H9 (cell line): ENCODE measurements at regions not wholly inside any gene's neighbourhood (a gene's known extent, or its start where the extent isn't known, plus 50 kb on each side); places are given as distances from the start of the nearest gene placed in this dataset.

Experiments used
- DNase-seq: peaks from one replicate; pipeline ENCODE4 v3.0.0-alpha.2; 2017
- H2AFZ ChIP-seq: one replicate; pipeline ENCODE4 v1.6.1; 2013; ENCODE audit warnings: mild to moderate bottlenecking, low read length, control low read depth, moderate library complexity
- H2AK5ac ChIP-seq: 2 replicates; pipeline ENCODE4 v1.6.1; 2013; ENCODE audit warnings: low read length, control low read depth, mixed read lengths; ENCODE audit not compliant: insufficient read length
- H2BK120ac ChIP-seq: one replicate; pipeline ENCODE4 v1.6.1; 2013; ENCODE audit warnings: low read depth, mild to moderate bottlenecking, low read length, control low read depth, inconsistent platforms; ENCODE audit not compliant: poor library complexity, severe bottlenecking
- H2BK12ac ChIP-seq: 2 replicates; pipeline ENCODE4 v1.6.1; 2013; ENCODE audit warnings: low read length, control low read depth, mixed read lengths, low read depth; ENCODE audit not compliant: insufficient read length
- H2BK15ac ChIP-seq: 2 replicates; pipeline ENCODE4 v1.6.1; 2013; ENCODE audit warnings: low read depth, low read length, control low read depth
- H2BK20ac ChIP-seq: one replicate; pipeline ENCODE4 v1.6.1; 2013; ENCODE audit warnings: low read depth, mild to moderate bottlenecking, low read length, control low read depth, inconsistent platforms; ENCODE audit not compliant: poor library complexity, severe bottlenecking
- H2BK5ac ChIP-seq: 2 replicates; pipeline ENCODE4 v1.6.1; 2013; ENCODE audit warnings: low read length, control low read depth, mixed read lengths; ENCODE audit not compliant: insufficient read length
- H3K14ac ChIP-seq: 2 replicates; pipeline ENCODE4 v1.6.1; 2013; ENCODE audit warnings: low read length, control low read depth; ENCODE audit not compliant: insufficient read depth
- H3K18ac ChIP-seq: 2 replicates; pipeline ENCODE4 v1.6.1; 2013; ENCODE audit warnings: low read depth, mild to moderate bottlenecking, mixed read lengths, low read length, control low read depth; ENCODE audit not compliant: insufficient read length
- H3K23ac ChIP-seq: 2 replicates; pipeline ENCODE4 v1.6.1; 2013; ENCODE audit warnings: low read length, control low read depth, mixed read lengths, low read depth; ENCODE audit not compliant: insufficient read length
- H3K23me2 ChIP-seq: 2 replicates; pipeline ENCODE4 v1.6.1; 2013; ENCODE audit warnings: low read depth, mild to moderate bottlenecking, mixed read lengths, low read length, control low read depth; ENCODE audit not compliant: insufficient read length, poor library complexity, severe bottlenecking
- H3K27ac ChIP-seq: 2 replicates; pipeline ENCODE4 v1.5.1; 2013; ENCODE audit warnings: low read length, control low read depth, mixed read lengths, low read depth; ENCODE audit not compliant: insufficient read length
- H3K27me3 ChIP-seq: 2 replicates; pipeline ENCODE4 v1.6.1; 2013; ENCODE audit warnings: low read length, control low read depth, inconsistent platforms; ENCODE audit not compliant: insufficient read depth
- H3K4ac ChIP-seq: 2 replicates; pipeline ENCODE4 v1.6.1; 2013; ENCODE audit warnings: low read depth, mild to moderate bottlenecking, control low read depth, inconsistent platforms, low read length, moderate library complexity
- H3K4me1 ChIP-seq: 2 replicates; pipeline ENCODE4 v1.6.1; 2013; ENCODE audit warnings: low read length, control low read depth, inconsistent platforms; ENCODE audit not compliant: insufficient read depth
- H3K4me2 ChIP-seq: 2 replicates; pipeline ENCODE4 v1.6.1; 2013; ENCODE audit warnings: low read length, control low read depth, mixed read lengths; ENCODE audit not compliant: insufficient read length, insufficient read depth
- H3K56ac ChIP-seq: 2 replicates; pipeline ENCODE4 v1.6.1; 2013; ENCODE audit warnings: low read depth, mild to moderate bottlenecking, mixed read lengths, low read length, control low read depth; ENCODE audit not compliant: insufficient read length
- H3K79me1 ChIP-seq: 2 replicates; pipeline ENCODE4 v1.6.1; 2013; ENCODE audit warnings: low read depth, mild to moderate bottlenecking, moderate library complexity, low read length, control low read depth, inconsistent platforms; ENCODE audit not compliant: insufficient read depth, poor library complexity, severe bottlenecking
- H3K79me2 ChIP-seq: 2 replicates; pipeline ENCODE4 v1.6.1; 2013; ENCODE audit warnings: low read length, control low read depth, inconsistent platforms; ENCODE audit not compliant: insufficient read depth
- H3K9ac ChIP-seq: 2 replicates; pipeline ENCODE4 v1.6.1; 2013; ENCODE audit warnings: low read length, control low read depth, mixed read lengths; ENCODE audit not compliant: insufficient read length; ENCODE audit errors: extremely low read depth
- H3K9me3 ChIP-seq: one replicate; pipeline ENCODE4 v1.6.1; 2013; ENCODE audit warnings: low read depth, low read length, inconsistent platforms; ENCODE audit not compliant: control insufficient read depth
- H3T11ph ChIP-seq: one replicate; pipeline ENCODE4 v1.6.1; 2013; ENCODE audit warnings: mild to moderate bottlenecking, low read length, control low read depth, inconsistent platforms
- H4K20me1 ChIP-seq: one replicate; pipeline ENCODE4 v1.6.1; 2013; ENCODE audit not compliant: control insufficient read depth, insufficient read length, insufficient read depth
- H4K5ac ChIP-seq: 2 replicates; pipeline ENCODE4 v1.6.1; 2013; ENCODE audit warnings: low read depth, mild to moderate bottlenecking, mixed read lengths, low read length, control low read depth; ENCODE audit not compliant: insufficient read length
- H4K8ac ChIP-seq: replicated peaks from 2 replicates; pipeline ENCODE4 v1.6.1; 2013; ENCODE audit warnings: low read length, control low read depth, mixed read lengths, low read depth; ENCODE audit not compliant: insufficient read length
- H4K91ac ChIP-seq: 2 replicates; pipeline ENCODE4 v1.6.1; 2013; ENCODE audit warnings: low read depth, mild to moderate bottlenecking, moderate library complexity, mixed read lengths, low read length, control low read depth; ENCODE audit not compliant: insufficient read length
- H3K27ac Mint-ChIP-seq, 3 experiments: 2 replicates in 2 of 3; 3 replicates in 1 of 3; pipeline ENCODE4 v1.8.0; 2020 to 2021; ENCODE audit warnings: mixed read lengths in 3 of 3, mild to moderate bottlenecking in 1 of 3, moderate library complexity in 1 of 3
- H3K27me3 Mint-ChIP-seq: 2 replicates; pipeline ENCODE4 v1.8.0; 2021; ENCODE audit warnings: low read depth, mild to moderate bottlenecking, moderate library complexity, mixed read lengths
- H3K36me3 Mint-ChIP-seq, 3 experiments: 2 replicates in 2 of 3; 3 replicates in 1 of 3; pipeline ENCODE4 v1.8.0; 2020 to 2021; ENCODE audit warnings: low read depth in 3 of 3, mixed read lengths in 3 of 3; ENCODE audit not compliant: insufficient read depth in 1 of 3
- H3K4me1 Mint-ChIP-seq, 2 experiments: 2 replicates each; pipeline ENCODE4 v1.8.0; 2020; ENCODE audit warnings: mixed read lengths in 2 of 2
- H3K4me3 Mint-ChIP-seq, 2 experiments: 2 replicates in 1 of 2; 3 replicates in 1 of 2; pipeline ENCODE4 v1.8.0; 2020 to 2021; ENCODE audit warnings: mild to moderate bottlenecking in 2 of 2, mixed read lengths in 2 of 2, moderate library complexity in 1 of 2
- H3K9me3 Mint-ChIP-seq, 2 experiments: 2 replicates in 1 of 2; 3 replicates in 1 of 2; pipeline ENCODE4 v1.8.0; 2020; ENCODE audit warnings: mild to moderate bottlenecking in 2 of 2, mixed read lengths in 2 of 2, moderate library complexity in 1 of 2
- WGBS: extraction: QIAGEN DNeasy Blood & Tissue Kit; methylation state at CpG from one replicate; pipeline ENCODE4 v1.1.7; 2013; ENCODE audit warnings: missing lambda C conversion rate, low lambda C conversion rate, mixed read lengths; ENCODE audit not compliant: insufficient read length; ENCODE audit errors: extremely low coverage; 5-methylcytosine and 5-hydroxymethylcytosine counted together
- TF ChIP-seq, protein P1 (sequence below): fragments of 200-600 bp; sonication (generic); conservative IDR thresholded peaks from 3 replicates; pipeline ENCODE4 v1.8.0; 2021; ENCODE audit warnings: antibody characterized with exemption, mild to moderate bottlenecking

DNA sequence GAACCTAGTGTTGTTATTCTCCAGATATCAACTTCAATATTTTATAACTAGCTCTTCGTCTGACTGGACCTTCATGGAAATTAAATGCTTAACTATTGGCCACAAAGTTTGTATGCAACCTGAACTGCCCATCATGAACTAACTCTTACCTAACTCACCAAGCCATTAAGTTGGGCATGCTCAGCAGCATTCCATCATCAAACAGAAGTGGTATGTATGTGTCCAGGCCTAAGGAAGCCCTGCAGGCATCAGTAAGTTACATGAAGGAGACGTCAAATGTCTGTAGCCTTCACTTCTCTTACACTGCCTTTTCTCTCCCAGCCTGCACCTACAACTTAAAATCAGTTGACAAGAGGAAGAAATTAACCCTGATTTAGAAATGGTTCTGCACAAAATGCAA, 1639.2 kb upstream of the PABPC4L start:
- no peak overlapping the region for H3K56ac ChIP-seq
- TF ChIP-seq, protein P1, sequence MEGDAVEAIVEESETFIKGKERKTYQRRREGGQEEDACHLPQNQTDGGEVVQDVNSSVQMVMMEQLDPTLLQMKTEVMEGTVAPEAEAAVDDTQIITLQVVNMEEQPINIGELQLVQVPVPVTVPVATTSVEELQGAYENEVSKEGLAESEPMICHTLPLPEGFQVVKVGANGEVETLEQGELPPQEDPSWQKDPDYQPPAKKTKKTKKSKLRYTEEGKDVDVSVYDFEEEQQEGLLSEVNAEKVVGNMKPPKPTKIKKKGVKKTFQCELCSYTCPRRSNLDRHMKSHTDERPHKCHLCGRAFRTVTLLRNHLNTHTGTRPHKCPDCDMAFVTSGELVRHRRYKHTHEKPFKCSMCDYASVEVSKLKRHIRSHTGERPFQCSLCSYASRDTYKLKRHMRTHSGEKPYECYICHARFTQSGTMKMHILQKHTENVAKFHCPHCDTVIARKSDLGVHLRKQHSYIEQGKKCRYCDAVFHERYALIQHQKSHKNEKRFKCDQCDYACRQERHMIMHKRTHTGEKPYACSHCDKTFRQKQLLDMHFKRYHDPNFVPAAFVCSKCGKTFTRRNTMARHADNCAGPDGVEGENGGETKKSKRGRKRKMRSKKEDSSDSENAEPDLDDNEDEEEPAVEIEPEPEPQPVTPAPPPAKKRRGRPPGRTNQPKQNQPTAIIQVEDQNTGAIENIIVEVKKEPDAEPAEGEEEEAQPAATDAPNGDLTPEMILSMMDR = no peak
- Mint-ChIP-seq H3K27me3 (no peaks in the 10 kb centered on the region), H3K4me3 (no peak overlapping the region), H3K4me1 (peaks cover 5 to 9% of the 10 kb centered on the region in 2 experiments), H3K36me3 (no peaks in the 10 kb centered on the region), H3K9me3 (no peaks in the 10 kb centered on the region), H3K27ac (0 out of 7 replicates have a peak overlapping the region, but pooled peaks of 1 of the 3 experiments have one; percentile 12)
- no peak overlapping the region for H2AFZ ChIP-seq
- H3K4ac ChIP-seq = no peak overlapping the region
- H4K8ac ChIP-seq = no peak overlapping the region
- H3K18ac ChIP-seq = no peak overlapping the region
- H3K4me1 ChIP-seq = no peaks in the 10 kb centered on the region
- H2BK5ac ChIP-seq = no peak overlapping the region
- H3T11ph ChIP-seq = no peak overlapping the region
- no peaks in the 10 kb centered on the region for H3K23me2 ChIP-seq
- H3K14ac ChIP-seq = no peak overlapping the region
- H2BK12ac ChIP-seq = no peak overlapping the region
- no peak overlapping the region for H3K27ac ChIP-seq
- WGBS = no CpG with 5 or more reads among the region's 2 CpGs
- DNase-seq = no peak
- H4K5ac ChIP-seq = no peak overlapping the region
- H4K20me1 ChIP-seq = no peaks in the 10 kb centered on the region
- H2BK120ac ChIP-seq = no peak overlapping the region
- H3K9me3 ChIP-seq = no peaks in the 10 kb centered on the region
- no peaks in the 10 kb centered on the region for H3K79me1 ChIP-seq
- H3K79me2 ChIP-seq = no peaks in the 10 kb centered on the region
- H3K9ac ChIP-seq = no peak overlapping the region
- H2BK20ac ChIP-seq = no peak overlapping the region
- H2BK15ac ChIP-seq = no peak overlapping the region
- H2AK5ac ChIP-seq = no peak overlapping the region
- no peaks in the 10 kb centered on the region for H3K27me3 ChIP-seq
- no peak overlapping the region for H4K91ac ChIP-seq
- H3K4me2 ChIP-seq = no peak overlapping the region
- H3K23ac ChIP-seq = no peak overlapping the region
